Testis (tissue), 2 donors: ENCODE measurements at regions not wholly inside any gene's neighbourhood (a gene's known extent, or its start where the extent isn't known, plus 50 kb on each side); places are given as distances from the start of the nearest gene placed in this dataset.

Experiments used
- POLR2A ChIP-seq: fragments of 450-650 bp; IDR thresholded peaks from one replicate; pipeline ENCODE4 v1.6.1; 2017; ENCODE audit warnings: antibody characterized with exemption, mild to moderate bottlenecking, moderate library complexity
- TF ChIP-seq, protein P1 (sequence below), 3 experiments: fragments of 450-650 bp in 2 of 3; fragments of 200-600 bp in 1 of 3; sonication (generic) in 1 of 3; IDR thresholded peaks; one replicate each; pipeline ENCODE4 v1.5.1; 2016 to 2019; ENCODE audit warnings: antibody characterized with exemption in 3 of 3, mild to moderate bottlenecking in 2 of 3, moderate library complexity in 1 of 3

GRCh38 chr12:114850661-114851275, 166.8 kb upstream of the TBX3 start:
- TF ChIP-seq, protein P1, sequence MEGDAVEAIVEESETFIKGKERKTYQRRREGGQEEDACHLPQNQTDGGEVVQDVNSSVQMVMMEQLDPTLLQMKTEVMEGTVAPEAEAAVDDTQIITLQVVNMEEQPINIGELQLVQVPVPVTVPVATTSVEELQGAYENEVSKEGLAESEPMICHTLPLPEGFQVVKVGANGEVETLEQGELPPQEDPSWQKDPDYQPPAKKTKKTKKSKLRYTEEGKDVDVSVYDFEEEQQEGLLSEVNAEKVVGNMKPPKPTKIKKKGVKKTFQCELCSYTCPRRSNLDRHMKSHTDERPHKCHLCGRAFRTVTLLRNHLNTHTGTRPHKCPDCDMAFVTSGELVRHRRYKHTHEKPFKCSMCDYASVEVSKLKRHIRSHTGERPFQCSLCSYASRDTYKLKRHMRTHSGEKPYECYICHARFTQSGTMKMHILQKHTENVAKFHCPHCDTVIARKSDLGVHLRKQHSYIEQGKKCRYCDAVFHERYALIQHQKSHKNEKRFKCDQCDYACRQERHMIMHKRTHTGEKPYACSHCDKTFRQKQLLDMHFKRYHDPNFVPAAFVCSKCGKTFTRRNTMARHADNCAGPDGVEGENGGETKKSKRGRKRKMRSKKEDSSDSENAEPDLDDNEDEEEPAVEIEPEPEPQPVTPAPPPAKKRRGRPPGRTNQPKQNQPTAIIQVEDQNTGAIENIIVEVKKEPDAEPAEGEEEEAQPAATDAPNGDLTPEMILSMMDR (IDR thresholded peaks at IDR 0.05) = no peak
- TF ChIP-seq POLR2A = no peak
